Endothelial cell of umbilical vein (primary cell): ENCODE measurements at regions not wholly inside any gene's neighbourhood (a gene's known extent, or its start where the extent isn't known, plus 50 kb on each side); places are given as distances from the start of the nearest gene placed in this dataset.

Source experiments
- BruUV-seq: library from RNA; stranded (reverse); fragments of 400-500 nt; replicated peaks from 2 replicates; lab custom pipeline; 2021; lab: Mats Ljungman, UMichigan
- CTCF ChIA-PET: fragments of 300-600, 350-600 bp; sonication (Branson Sonifier 250); formaldehyde crosslinking; loops from one replicate; lab custom pipeline; 2021; ENCODE audit warnings: antibody characterized with exemption, inconsistent platforms; lab: Charles Lee
- POLR2A ChIA-PET: fragments of 300-600, 350-600 bp; sonication (Branson Sonifier 250); formaldehyde crosslinking; loops from one replicate; lab custom pipeline; 2021; ENCODE audit warnings: antibody characterized with exemption, inconsistent platforms; lab: Charles Lee
- DNase-seq: peaks from one replicate; pipeline ENCODE4 v3.0.0-alpha.2; 2011; ENCODE audit warnings: low read depth, low spot score
- FAIRE-seq: peaks from 2 replicates; lab custom pipeline; 2011; peaks lifted over from hg19 to GRCh38; lab: Jason Lieb, UNC
- H2AFZ ChIP-seq: 2 replicates; pipeline ENCODE4 v1.6.0; 2012; ENCODE audit warnings: low read depth, low read length, control low read depth, inconsistent platforms
- H3K27ac ChIP-seq: 2 replicates; pipeline ENCODE4 v1.5.1; 2011; ENCODE audit warnings: low read depth, mild to moderate bottlenecking, control low read depth, low read length, moderate library complexity; ENCODE audit not compliant: insufficient read depth
- H3K27me3 ChIP-seq, 2 experiments: 2 replicates each; pipeline versions ENCODE4 v1.6.0 to v1.6.1; 2011; ENCODE audit warnings: low read length in 2 of 2, mixed read lengths in 1 of 2; ENCODE audit not compliant: control insufficient read depth in 2 of 2, insufficient read depth in 2 of 2
- H3K36me3 ChIP-seq, 2 experiments: 2 replicates in 1 of 2; 3 replicates in 1 of 2; pipeline ENCODE4 v1.5.1; 2011; ENCODE audit warnings: low read length in 2 of 2, mild to moderate bottlenecking in 1 of 2, moderate library complexity in 1 of 2; ENCODE audit not compliant: control insufficient read depth in 2 of 2, insufficient read depth in 2 of 2; ENCODE audit errors: extremely low read depth in 1 of 2
- H3K4me1 ChIP-seq: 3 replicates; pipeline ENCODE4 v1.5.1; 2011; ENCODE audit warnings: mild to moderate bottlenecking, low read length; ENCODE audit not compliant: control insufficient read depth, insufficient read depth; ENCODE audit errors: extremely low read depth
- H3K4me2 ChIP-seq: 2 replicates; pipeline ENCODE4 v1.6.1; 2011; ENCODE audit warnings: low read length, control low read depth, mixed read lengths; ENCODE audit not compliant: insufficient read depth
- H3K4me3 ChIP-seq, 3 experiments: fragments of 200-600 bp in 1 of 3; sonication (generic), shearing (Covaris generic) in 1 of 3; replicated peaks in 1 of 3; 2 replicates each; pipeline ENCODE4 v1.5.1; 2011 to 2016; ENCODE audit warnings: control low read depth in 3 of 3, low read length in 3 of 3, mild to moderate bottlenecking in 2 of 3, inconsistent platforms in 1 of 3, low read depth in 1 of 3, moderate library complexity in 1 of 3; ENCODE audit not compliant: insufficient read depth in 1 of 3
- H3K79me2 ChIP-seq: 2 replicates; pipeline ENCODE4 v1.6.0; 2012; ENCODE audit warnings: low read length, inconsistent platforms; ENCODE audit not compliant: control insufficient read depth, insufficient read depth
- H3K9ac ChIP-seq: replicated peaks from 2 replicates; pipeline ENCODE3; 2011; ENCODE audit warnings: low read length, control low read depth; ENCODE audit not compliant: insufficient read depth; ENCODE audit errors: extremely low read depth
- H3K9me1 ChIP-seq: replicated peaks from 3 replicates; pipeline ENCODE4 v1.6.0; 2011; ENCODE audit warnings: mild to moderate bottlenecking, low read length; ENCODE audit not compliant: control insufficient read depth, insufficient read depth; ENCODE audit errors: extremely low read depth
- H3K9me3 ChIP-seq: replicated peaks from 2 replicates; pipeline ENCODE4 v1.5.1; 2012; ENCODE audit warnings: low read length, inconsistent platforms; ENCODE audit not compliant: control insufficient read depth, insufficient read depth
- H4K20me1 ChIP-seq: replicated peaks from 2 replicates; pipeline ENCODE3; 2011; ENCODE audit warnings: mild to moderate bottlenecking, low read length; ENCODE audit not compliant: control insufficient read depth, insufficient read depth; ENCODE audit errors: extremely low read depth
- CTCF ChIP-seq, 2 donors: IDR thresholded peaks; 1 replicate in 1 of 2; 2 replicates in 1 of 2; pipeline ENCODE4 v1.5.1; 2011; ENCODE audit warnings: low read length in 2 of 2, mild to moderate bottlenecking in 2 of 2, moderate library complexity in 2 of 2, control low read depth in 1 of 2, inconsistent platforms in 1 of 2, low read depth in 1 of 2; ENCODE audit not compliant: insufficient read depth in 1 of 2; ENCODE audit errors: extremely low read depth in 1 of 2
- EZH2 ChIP-seq: IDR thresholded peaks from 2 replicates; pipeline ENCODE4 v1.6.1; 2012; ENCODE audit warnings: borderline replicate concordance, low read depth, mild to moderate bottlenecking, moderate library complexity, low read length, inconsistent platforms; ENCODE audit not compliant: severe bottlenecking
- FOS ChIP-seq: IDR thresholded peaks from 2 replicates; pipeline ENCODE4 v1.6.1; 2011; ENCODE audit warnings: mild to moderate bottlenecking, low read length, moderate library complexity, borderline replicate concordance; ENCODE audit not compliant: insufficient read depth
- GATA2 ChIP-seq: IDR thresholded peaks from 2 replicates; pipeline ENCODE4 v1.7.0; 2011; ENCODE audit warnings: low read depth, mild to moderate bottlenecking, moderate library complexity, mixed read lengths, low read length; ENCODE audit not compliant: insufficient read length, insufficient read depth
- JUN ChIP-seq: IDR thresholded peaks from 2 replicates; pipeline ENCODE4 v1.6.1; 2011; ENCODE audit warnings: borderline replicate concordance, low read depth; ENCODE audit not compliant: insufficient read length, insufficient read depth
- MAX ChIP-seq: IDR thresholded peaks from 2 replicates; pipeline ENCODE4 v1.6.1; 2011; ENCODE audit not compliant: insufficient read depth, insufficient read length
- MYC ChIP-seq: IDR thresholded peaks from one replicate; pipeline ENCODE4 v1.6.1; 2011; ENCODE audit warnings: mild to moderate bottlenecking, low read depth, low read length
- POLR2A ChIP-seq: IDR thresholded peaks from 2 replicates; pipeline ENCODE4 v1.6.1; 2012; ENCODE audit warnings: low read depth, mild to moderate bottlenecking, control low read depth, low read length
- POLR2AphosphoS5 ChIP-seq: IDR thresholded peaks from 2 replicates; pipeline ENCODE4 v1.6.1; 2012; ENCODE audit warnings: low read depth, mild to moderate bottlenecking, control low read depth, low read length, moderate library complexity; ENCODE audit not compliant: insufficient read depth
- dilution Hi-C: fragments of 300-500 bp; cut with MboI; formaldehyde crosslinking; loops from one replicate; pipeline ENCODE4 v1.15.0; 2019; ENCODE audit warnings: low sequenced_read_pairs; ENCODE audit not compliant: extremely low pct_ligation_motif_present
- intact Hi-C: fragments of 100-400 bp; cut with micrococcal nuclease; formaldehyde crosslinking; loops from one replicate; pipeline ENCODE4 v1.10.0; 2022

DNA sequence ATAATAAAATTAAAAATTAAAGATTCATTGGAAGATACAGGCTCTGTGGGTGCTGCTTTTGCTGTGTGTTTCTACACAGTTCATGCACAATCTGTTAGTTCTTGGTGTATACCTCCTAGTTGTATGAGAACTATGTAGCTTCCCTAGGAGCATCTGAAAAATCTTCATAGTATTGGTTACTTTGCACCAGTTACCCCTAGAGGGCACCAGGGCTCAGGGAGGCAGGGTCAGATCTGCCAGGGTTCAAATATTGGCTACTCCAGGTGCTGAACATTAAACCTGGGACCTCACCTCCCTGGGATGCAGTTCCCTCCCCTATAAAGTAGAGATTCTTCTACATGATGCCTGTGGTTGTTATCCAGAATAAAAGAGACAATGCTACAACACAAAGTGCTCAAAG lies 583.0 kb upstream of the CDH11 start:
- H3K36me3 ChIP-seq = no peaks in the 10 kb centered on the region
- dilution Hi-C loops = no loop called here
- TF ChIP-seq MAX (no peak), CTCF (IDR thresholded peaks at IDR 0.05; ENCODE audit: extremely low read depth in 1 of 2, insufficient read depth in 1 of 2, low read depth in 1 of 2, low read length in 2 of 2) (peak in 1 of 2 donors; percentile 7)
- no peak overlapping the region for H2AFZ ChIP-seq
- POLR2A ChIA-PET = no interaction called here
- intact Hi-C loops = loop anchor here (2.0 kb wide), 1 partner anchor 566 kb away; no protein-coding TSS in a partner anchor
- no peak overlapping the region for H3K4me2 ChIP-seq
- H3K4me1 ChIP-seq = no peaks in the 10 kb centered on the region
- H4K20me1 ChIP-seq = no peaks in the 10 kb centered on the region
- H3K9ac ChIP-seq = no peak overlapping the region
- no peaks in the 10 kb centered on the region for H3K9me1 ChIP-seq
- H3K4me3 ChIP-seq = no peak overlapping the region
- H3K27me3 ChIP-seq = no peaks in the 10 kb centered on the region
- no peaks in the 10 kb centered on the region for H3K79me2 ChIP-seq
- no TSS peak for BruUV-seq
- no peak overlapping the region for H3K27ac ChIP-seq
- FAIRE-seq (no peak), DNase-seq (no peak)
- H3K9me3 ChIP-seq = no peaks in the 10 kb centered on the region
- CTCF ChIA-PET = interaction anchor here (1.3 kb wide), 1 partner anchor 567 kb away, joined by 4 read pairs; no protein-coding TSS in a partner anchor

- CTCF ChIA-PET = no interaction called here
Observed at GRCh38 chr16:65702707-65703402, 581.0 kb upstream of the CDH11 start.

More at GRCh38 chr16:65702707-65703402, 581.0 kb upstream of the CDH11 start:
- intact Hi-C loops = no loop called here
- no peak overlapping the region for H3K9ac ChIP-seq
- FAIRE-seq (no peak), DNase-seq (no peak)
- dilution Hi-C loops = no loop called here
- no peaks in the 10 kb centered on the region for H3K27me3 ChIP-seq
- no peaks in the 10 kb centered on the region for H3K79me2 ChIP-seq
- BruUV-seq = no TSS peak
- no peaks in the 10 kb centered on the region for H3K9me1 ChIP-seq
- H3K36me3 ChIP-seq = no peaks in the 10 kb centered on the region
- H2AFZ ChIP-seq = no peak overlapping the region
- POLR2A ChIA-PET = interaction anchor here (0.7 kb wide), 1 partner anchor 152 kb away, joined by 3 read pairs; no protein-coding TSS in a partner anchor
- no peaks in the 10 kb centered on the region for H3K4me1 ChIP-seq
- no peak for TF ChIP-seq FOS
- TF ChIP-seq MAX = no peak
- no peak for TF ChIP-seq EZH2
- TF ChIP-seq POLR2A = no peak
- no peak for TF ChIP-seq MYC
- no peak for TF ChIP-seq CTCF (IDR thresholded peaks at IDR 0.05; ENCODE audit: extremely low read depth in 1 of 2, insufficient read depth in 1 of 2, low read depth in 1 of 2, low read length in 2 of 2)
- no peak for TF ChIP-seq JUN
- no peak for TF ChIP-seq POLR2AphosphoS5
- TF ChIP-seq GATA2 = no peak
- no peak overlapping the region for H3K4me2 ChIP-seq
- H3K9me3 ChIP-seq = no peaks in the 10 kb centered on the region
- no peak overlapping the region for H3K4me3 ChIP-seq
- no peak overlapping the region for H3K27ac ChIP-seq
- H4K20me1 ChIP-seq = no peaks in the 10 kb centered on the region
